ENCODE measurements at regions not wholly inside any gene's neighbourhood (a gene's known extent, or its start where the extent isn't known, plus 50 kb on each side); places are given as distances from the start of the nearest gene placed in this dataset.

DNA sequence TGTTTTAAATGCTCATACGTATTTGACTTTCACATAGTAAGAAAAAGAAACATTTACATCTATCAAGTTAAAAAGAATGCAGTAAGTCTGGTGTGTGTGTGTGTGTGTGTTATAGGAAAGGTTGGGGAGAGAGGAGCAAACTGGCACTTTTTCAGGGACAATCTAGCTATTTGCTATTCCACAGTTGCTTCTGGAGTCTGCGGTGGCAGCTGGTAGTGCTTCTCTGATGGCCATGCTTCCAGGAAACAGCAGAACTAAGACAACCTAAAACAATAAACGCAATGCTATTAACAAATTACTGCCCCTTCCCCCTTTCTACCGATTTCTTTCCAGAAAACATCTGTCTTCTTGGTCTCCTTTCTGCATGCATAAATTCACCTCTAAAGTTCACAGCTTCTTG lies 70.0 kb upstream of the CDH10 start:
- TF ChIP-seq EZH2 (IDR thresholded peaks at IDR 0.05; ENCODE audit: low read length, missing control alignments): no peak
- TF ChIP-seq, protein P1, sequence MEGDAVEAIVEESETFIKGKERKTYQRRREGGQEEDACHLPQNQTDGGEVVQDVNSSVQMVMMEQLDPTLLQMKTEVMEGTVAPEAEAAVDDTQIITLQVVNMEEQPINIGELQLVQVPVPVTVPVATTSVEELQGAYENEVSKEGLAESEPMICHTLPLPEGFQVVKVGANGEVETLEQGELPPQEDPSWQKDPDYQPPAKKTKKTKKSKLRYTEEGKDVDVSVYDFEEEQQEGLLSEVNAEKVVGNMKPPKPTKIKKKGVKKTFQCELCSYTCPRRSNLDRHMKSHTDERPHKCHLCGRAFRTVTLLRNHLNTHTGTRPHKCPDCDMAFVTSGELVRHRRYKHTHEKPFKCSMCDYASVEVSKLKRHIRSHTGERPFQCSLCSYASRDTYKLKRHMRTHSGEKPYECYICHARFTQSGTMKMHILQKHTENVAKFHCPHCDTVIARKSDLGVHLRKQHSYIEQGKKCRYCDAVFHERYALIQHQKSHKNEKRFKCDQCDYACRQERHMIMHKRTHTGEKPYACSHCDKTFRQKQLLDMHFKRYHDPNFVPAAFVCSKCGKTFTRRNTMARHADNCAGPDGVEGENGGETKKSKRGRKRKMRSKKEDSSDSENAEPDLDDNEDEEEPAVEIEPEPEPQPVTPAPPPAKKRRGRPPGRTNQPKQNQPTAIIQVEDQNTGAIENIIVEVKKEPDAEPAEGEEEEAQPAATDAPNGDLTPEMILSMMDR (conservative IDR thresholded peaks at IDR 0.05 in 1 of 2, IDR thresholded peaks at IDR 0.05 in 1 of 2; ENCODE audit: low read depth in 1 of 2, low read length in 2 of 2): no peak
- Histone ChIP-seq H3K4me1 (ENCODE audit: control insufficient read depth, extremely low read depth, insufficient read depth, low read length) (no peaks in the 10 kb centered on the region), H3K27ac (ENCODE audit: insufficient read depth, low read length) (no peak overlapping the region), H3K27me3 (ENCODE audit: control insufficient read depth, insufficient read depth, low read length) (no peaks in the 10 kb centered on the region), H4K20me1 (ENCODE audit: control insufficient read depth, extremely low read depth, insufficient read depth, low read length) (no peaks in the 10 kb centered on the region), H3K4me3 (replicated peaks in 1 of 4; ENCODE audit: control extremely low read depth in 1 of 4, insufficient read depth in 1 of 4, low read depth in 3 of 4, low read length in 4 of 4) (no peak overlapping the region), H3K9me3 (ENCODE audit: control insufficient read depth, insufficient read depth, low read depth, low read length) (no peaks in the 10 kb centered on the region), H3K9ac (ENCODE audit: insufficient read depth, low read length) (no peak overlapping the region), H3K4me2 (ENCODE audit: extremely low read depth, insufficient read depth, low read length) (no peak overlapping the region), H3K36me3 (ENCODE audit: control insufficient read depth, insufficient read depth, low read length) (no peaks in the 10 kb centered on the region), H2AFZ (ENCODE audit: low read length) (no peak overlapping the region), H3K79me2 (ENCODE audit: control insufficient read depth, insufficient read depth, low read length) (no peaks in the 10 kb centered on the region)
- DNase-seq (ENCODE audit: low read depth in 2 of 2): peak in 1 of 2 donors; percentile 22

DNA sequence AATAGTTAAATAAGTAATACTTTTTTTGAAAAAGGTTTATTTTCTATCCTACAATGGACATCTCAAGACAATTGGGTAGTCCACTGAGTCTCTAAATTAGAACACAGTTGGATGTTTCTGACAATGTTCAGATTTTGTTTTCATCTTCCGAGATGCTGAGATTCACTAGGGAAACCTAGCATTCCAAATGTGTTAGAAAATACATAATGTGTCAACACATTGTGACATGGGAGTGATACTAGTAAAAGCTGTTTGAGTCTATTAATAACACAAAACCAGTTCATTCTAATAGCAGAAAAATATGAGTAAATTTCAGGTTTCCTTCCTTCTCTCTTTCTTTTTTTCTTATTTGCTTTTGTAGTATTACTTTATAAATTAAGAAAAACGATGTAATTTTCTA lies 68.2 kb upstream of the CDH10 start:
- Histone ChIP-seq H3K4me3 (replicated peaks in 1 of 4; ENCODE audit: control extremely low read depth in 1 of 4, insufficient read depth in 1 of 4, low read depth in 3 of 4, low read length in 4 of 4) (no peak overlapping the region), H3K79me2 (ENCODE audit: control insufficient read depth, insufficient read depth, low read length) (no peaks in the 10 kb centered on the region), H3K36me3 (ENCODE audit: control insufficient read depth, insufficient read depth, low read length) (no peaks in the 10 kb centered on the region), H3K9ac (ENCODE audit: insufficient read depth, low read length) (no peak overlapping the region), H3K9me3 (ENCODE audit: control insufficient read depth, insufficient read depth, low read depth, low read length) (no peaks in the 10 kb centered on the region), H3K27ac (ENCODE audit: insufficient read depth, low read length) (no peak overlapping the region), H4K20me1 (ENCODE audit: control insufficient read depth, extremely low read depth, insufficient read depth, low read length) (no peaks in the 10 kb centered on the region), H3K27me3 (ENCODE audit: control insufficient read depth, insufficient read depth, low read length) (no peaks in the 10 kb centered on the region), H3K4me1 (ENCODE audit: control insufficient read depth, extremely low read depth, insufficient read depth, low read length) (no peaks in the 10 kb centered on the region), H3K4me2 (ENCODE audit: extremely low read depth, insufficient read depth, low read length) (no peak overlapping the region), H2AFZ (ENCODE audit: low read length) (no peak overlapping the region)
- no peak for DNase-seq (ENCODE audit: low read depth in 2 of 2)
- TF ChIP-seq, protein P1 (conservative IDR thresholded peaks at IDR 0.05 in 1 of 2, IDR thresholded peaks at IDR 0.05 in 1 of 2; ENCODE audit: low read depth in 1 of 2, low read length in 2 of 2): no peak
- TF ChIP-seq EZH2 (IDR thresholded peaks at IDR 0.05; ENCODE audit: low read length, missing control alignments): no peak

GRCh38 chr5:24712047-24712446 lies 67.3 kb upstream of the CDH10 start:
- Histone ChIP-seq H3K4me2 (ENCODE audit: extremely low read depth, insufficient read depth, low read length) (no peak overlapping the region), H3K4me1 (ENCODE audit: control insufficient read depth, extremely low read depth, insufficient read depth, low read length) (no peaks in the 10 kb centered on the region), H3K27ac (ENCODE audit: insufficient read depth, low read length) (no peak overlapping the region), H2AFZ (ENCODE audit: low read length) (no peak overlapping the region), H3K4me3 (replicated peaks in 1 of 4; ENCODE audit: control extremely low read depth in 1 of 4, insufficient read depth in 1 of 4, low read depth in 3 of 4, low read length in 4 of 4) (no peak overlapping the region), H3K27me3 (ENCODE audit: control insufficient read depth, insufficient read depth, low read length) (no peaks in the 10 kb centered on the region), H4K20me1 (ENCODE audit: control insufficient read depth, extremely low read depth, insufficient read depth, low read length) (no peaks in the 10 kb centered on the region), H3K36me3 (ENCODE audit: control insufficient read depth, insufficient read depth, low read length) (no peaks in the 10 kb centered on the region), H3K9ac (ENCODE audit: insufficient read depth, low read length) (no peak overlapping the region), H3K79me2 (ENCODE audit: control insufficient read depth, insufficient read depth, low read length) (no peaks in the 10 kb centered on the region), H3K9me3 (ENCODE audit: control insufficient read depth, insufficient read depth, low read depth, low read length) (no peaks in the 10 kb centered on the region)
- TF ChIP-seq, protein P1 (conservative IDR thresholded peaks at IDR 0.05 in 1 of 2, IDR thresholded peaks at IDR 0.05 in 1 of 2; ENCODE audit: low read depth in 1 of 2, low read length in 2 of 2): no peak
- no peak for TF ChIP-seq EZH2 (IDR thresholded peaks at IDR 0.05; ENCODE audit: low read length, missing control alignments)
- no peak for DNase-seq (ENCODE audit: low read depth in 2 of 2)

All from fibroblast of lung (primary cell).